Heart left ventricle (tissue), 16 donors: ENCODE measurements at regions not wholly inside any gene's neighbourhood (a gene's known extent, or its start where the extent isn't known, plus 50 kb on each side); places are given as distances from the start of the nearest gene placed in this dataset.
A peak's percentile ranks its signal among the peaks of the same experiment; 100 is the strongest.

Experiments used
- ATAC-seq, 4 donors: fragments of 200-7000 bp; cut with Tn5 transposase; one replicate each; pipeline ENCODE4 v1.9.1; 2020 to 2022; ENCODE audit warnings: moderate library complexity in 4 of 4, mild to moderate bottlenecking in 3 of 4, moderate number of reproducible peaks in 1 of 4
- DNase-seq, 5 donors: peaks; one replicate each; pipeline ENCODE4 v3.0.0-alpha.2; 2020
- H3K27ac ChIP-seq, 12 donors: fragments of 200-600 bp; sonication (generic) in 4 of 12; one replicate each; pipeline versions ENCODE4 v1.5.0 to v1.8.0; 2016 to 2022; ENCODE audit warnings: mild to moderate bottlenecking in 2 of 12
- H3K27me3 ChIP-seq, 9 donors: fragments of 200-600 bp; sonication (generic) in 2 of 9; one replicate each; pipeline versions ENCODE4 v1.5.1 to v1.8.0; 2016 to 2022; ENCODE audit warnings: mild to moderate bottlenecking in 3 of 9
- H3K36me3 ChIP-seq, 9 donors: fragments of 200-600 bp; sonication (generic) in 2 of 9; one replicate each; pipeline versions ENCODE4 v1.5.0 to v1.8.0; 2018 to 2022; ENCODE audit warnings: mild to moderate bottlenecking in 2 of 9
- H3K4me1 ChIP-seq, 12 donors: fragments of 200-600 bp; sonication (generic) in 4 of 12; one replicate each; pipeline versions ENCODE4 v1.5.0 to v1.8.0; 2016 to 2022; ENCODE audit warnings: mild to moderate bottlenecking in 3 of 12
- H3K4me3 ChIP-seq, 12 donors: fragments of 200-600 bp; sonication (generic) in 4 of 12; one replicate each; pipeline versions ENCODE4 v1.5.0 to v1.8.0; 2017 to 2022; ENCODE audit warnings: mild to moderate bottlenecking in 9 of 12, moderate library complexity in 4 of 12
- H3K9me3 ChIP-seq, 12 donors: fragments of 200-600 bp; sonication (generic) in 4 of 12; one replicate each; pipeline versions ENCODE4 v1.5.0 to v1.8.0; 2016 to 2022; ENCODE audit warnings: mild to moderate bottlenecking in 1 of 12
- POLR2A ChIP-seq, 2 donors: fragments of 450-650 bp; IDR thresholded peaks; one replicate each; pipeline ENCODE4 v1.6.1; 2017; ENCODE audit warnings: antibody characterized with exemption in 2 of 2, mild to moderate bottlenecking in 2 of 2, moderate library complexity in 2 of 2
- WGBS, 4 donors: extraction: QIAGEN DNeasy Blood & Tissue Kit in 2 of 4; methylation state at CpG; one replicate each; pipeline versions ENCODE4 v1.1.5 to v1.1.7; 2013 to 2018; 5-methylcytosine and 5-hydroxymethylcytosine counted together
- intact Hi-C, 10 donors: fragments of 100-400 bp; cut with DNase I; formaldehyde crosslinking; loops; one replicate each; pipeline versions ENCODE4 v1.11.1 to v1.14.2; 2022
- TF ChIP-seq, protein P1 (sequence below), 12 donors: fragments of 200-600 bp; sonication (generic) in 4 of 12; IDR thresholded peaks; one replicate each; pipeline versions ENCODE4 v1.5.0 to v1.8.0; 2018 to 2022; ENCODE audit warnings: antibody characterized with exemption in 12 of 12, mild to moderate bottlenecking in 5 of 12
- donor health status: ischemic (EF 13 %, LVEDD 7.1; RV severe dilation, severe dysfunction).
- donor health status: healthy with polysubstance abuse.
- donor health status: DM: no; HTN: yes; CAD: no.
- donor health status: DM: no; HTN: no; CAD: no.
- donor health status: ischemic (EF 25% LVEDD 6.9; RV normal size, moderate dysfunction).
- donor health status: ischemic (EF 25% LVEDD 5.7; RV mildly dilated, moderate dysfunction).
- donor health status: healthy.
- donor health status: DM: yes; HTN: yes; CAD: no.
- donor health status: ischemic (EF 35%, LVEDD 5.7; RV mildly dilated, moderate dysfunction).
- donor health status: nonischemic (EF 11% LVEDD 7.7; RV severe dilation, severe dysfunction).
- donor health status: DM: yes; HTN: yes; CAD: no.
- donor health status: PGD.
- donor health status: ischemic (EF 29% LVEDD 5.4; RV normal size, mild dysfunction).
- donor health status: nonischemic (EF 23%, LVEDD 6.1; RV moderate dilation, normal function).

DNA sequence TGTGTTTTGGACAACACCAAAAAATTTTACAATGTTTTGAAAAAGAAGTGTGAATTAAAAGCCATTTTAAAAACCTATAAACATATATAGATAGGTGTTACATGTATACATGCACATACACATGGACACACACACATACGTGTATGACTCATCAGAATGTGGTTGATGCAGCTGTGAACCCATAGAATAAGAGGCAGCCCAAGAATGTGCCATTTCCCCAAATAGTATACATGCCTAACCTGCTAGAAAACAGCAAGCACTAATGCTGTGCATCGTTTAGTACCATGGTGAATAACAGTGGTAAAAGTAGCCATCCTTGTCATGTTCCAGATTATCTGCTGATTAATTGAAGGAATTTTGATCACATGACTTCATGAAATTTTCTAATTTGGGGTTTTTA is 149.0 kb downstream of the DSEL start:
- ATAC-seq (no peak), DNase-seq (no peak)
- no peaks in the 10 kb centered on the region for H3K36me3 ChIP-seq
- H3K4me3 ChIP-seq: no peak overlapping the region
- 77 to 91% (median 86%) methylated on average over 2 of the region's 2 CpGs for WGBS, 4 donors
- H3K9me3 ChIP-seq: no peaks in the 10 kb centered on the region
- H3K27ac ChIP-seq: no peak overlapping the region
- no peaks in the 10 kb centered on the region for H3K4me1 ChIP-seq
- no peak for TF ChIP-seq POLR2A (IDR thresholded peaks at IDR 0.05)
- TF ChIP-seq, protein P1, sequence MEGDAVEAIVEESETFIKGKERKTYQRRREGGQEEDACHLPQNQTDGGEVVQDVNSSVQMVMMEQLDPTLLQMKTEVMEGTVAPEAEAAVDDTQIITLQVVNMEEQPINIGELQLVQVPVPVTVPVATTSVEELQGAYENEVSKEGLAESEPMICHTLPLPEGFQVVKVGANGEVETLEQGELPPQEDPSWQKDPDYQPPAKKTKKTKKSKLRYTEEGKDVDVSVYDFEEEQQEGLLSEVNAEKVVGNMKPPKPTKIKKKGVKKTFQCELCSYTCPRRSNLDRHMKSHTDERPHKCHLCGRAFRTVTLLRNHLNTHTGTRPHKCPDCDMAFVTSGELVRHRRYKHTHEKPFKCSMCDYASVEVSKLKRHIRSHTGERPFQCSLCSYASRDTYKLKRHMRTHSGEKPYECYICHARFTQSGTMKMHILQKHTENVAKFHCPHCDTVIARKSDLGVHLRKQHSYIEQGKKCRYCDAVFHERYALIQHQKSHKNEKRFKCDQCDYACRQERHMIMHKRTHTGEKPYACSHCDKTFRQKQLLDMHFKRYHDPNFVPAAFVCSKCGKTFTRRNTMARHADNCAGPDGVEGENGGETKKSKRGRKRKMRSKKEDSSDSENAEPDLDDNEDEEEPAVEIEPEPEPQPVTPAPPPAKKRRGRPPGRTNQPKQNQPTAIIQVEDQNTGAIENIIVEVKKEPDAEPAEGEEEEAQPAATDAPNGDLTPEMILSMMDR (IDR thresholded peaks at IDR 0.05): no peak
- no peaks in the 10 kb centered on the region for H3K27me3 ChIP-seq
- intact Hi-C loops: no loop called here

DNA sequence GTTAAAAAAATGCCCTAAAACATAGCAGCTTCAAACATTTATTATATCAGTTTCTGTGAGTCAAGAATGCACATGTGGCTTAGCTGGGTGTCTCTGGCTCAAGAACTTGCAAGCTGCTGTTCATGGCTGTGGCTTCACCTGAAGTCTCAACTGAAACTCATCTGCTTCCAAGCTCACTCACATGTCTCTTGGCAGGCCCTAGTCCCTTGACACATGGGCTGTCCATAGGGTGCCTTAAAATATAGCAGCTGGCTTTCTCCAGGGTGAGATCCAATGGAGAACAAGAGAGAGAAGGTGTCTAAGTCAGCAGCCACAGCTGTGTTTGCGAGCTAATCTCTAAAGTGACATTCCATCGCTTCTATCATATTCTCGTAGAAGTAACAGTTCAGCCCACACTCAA is 152.8 kb downstream of the DSEL start:
- H3K4me3 ChIP-seq: no peak overlapping the region
- peak in 2 of 5 donors; percentile 30 to 31 for DNase-seq
- no peaks in the 10 kb centered on the region for H3K9me3 ChIP-seq
- H3K27ac ChIP-seq: no peak overlapping the region
- no peak for TF ChIP-seq POLR2A (IDR thresholded peaks at IDR 0.05)
- TF ChIP-seq, protein P1 (IDR thresholded peaks at IDR 0.05): no peak
- H3K4me1 ChIP-seq: peaks cover 0 to 4% (median 0%) of the 10 kb centered on the region in 12 donors
- intact Hi-C loops: no loop called here
- peak in 1 of 4 donors; percentile 49 for ATAC-seq
- H3K36me3 ChIP-seq: no peaks in the 10 kb centered on the region
- H3K27me3 ChIP-seq: no peaks in the 10 kb centered on the region
- WGBS, 4 donors: 45 to 59% (median 53%) methylated on average over 3 of the region's 3 CpGs

DNA sequence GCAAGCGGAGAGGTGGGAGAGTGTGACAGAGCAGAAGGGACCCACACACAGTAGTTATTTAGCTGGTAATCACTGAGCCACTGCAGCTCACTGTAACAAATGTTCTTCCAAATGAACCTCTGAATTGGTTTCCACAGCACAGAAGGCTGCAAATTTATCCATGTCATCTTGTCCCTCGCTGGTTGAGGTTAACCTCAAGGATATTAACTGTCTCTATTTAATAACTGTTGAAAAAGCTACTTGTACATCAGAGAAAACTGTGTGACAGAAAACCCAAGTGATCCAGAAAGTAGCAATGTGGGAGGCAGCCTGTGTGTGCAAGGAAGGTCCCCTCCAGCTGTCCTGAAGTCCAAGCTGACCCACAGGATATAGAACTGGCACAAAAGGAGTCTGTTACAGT is 153.6 kb downstream of the DSEL start:
- TF ChIP-seq, protein P1 (IDR thresholded peaks at IDR 0.05): no peak
- TF ChIP-seq POLR2A (IDR thresholded peaks at IDR 0.05): no peak
- WGBS, 4 donors: 77 to 91% (median 79%) methylated on average over 2 of the region's 2 CpGs

DNA sequence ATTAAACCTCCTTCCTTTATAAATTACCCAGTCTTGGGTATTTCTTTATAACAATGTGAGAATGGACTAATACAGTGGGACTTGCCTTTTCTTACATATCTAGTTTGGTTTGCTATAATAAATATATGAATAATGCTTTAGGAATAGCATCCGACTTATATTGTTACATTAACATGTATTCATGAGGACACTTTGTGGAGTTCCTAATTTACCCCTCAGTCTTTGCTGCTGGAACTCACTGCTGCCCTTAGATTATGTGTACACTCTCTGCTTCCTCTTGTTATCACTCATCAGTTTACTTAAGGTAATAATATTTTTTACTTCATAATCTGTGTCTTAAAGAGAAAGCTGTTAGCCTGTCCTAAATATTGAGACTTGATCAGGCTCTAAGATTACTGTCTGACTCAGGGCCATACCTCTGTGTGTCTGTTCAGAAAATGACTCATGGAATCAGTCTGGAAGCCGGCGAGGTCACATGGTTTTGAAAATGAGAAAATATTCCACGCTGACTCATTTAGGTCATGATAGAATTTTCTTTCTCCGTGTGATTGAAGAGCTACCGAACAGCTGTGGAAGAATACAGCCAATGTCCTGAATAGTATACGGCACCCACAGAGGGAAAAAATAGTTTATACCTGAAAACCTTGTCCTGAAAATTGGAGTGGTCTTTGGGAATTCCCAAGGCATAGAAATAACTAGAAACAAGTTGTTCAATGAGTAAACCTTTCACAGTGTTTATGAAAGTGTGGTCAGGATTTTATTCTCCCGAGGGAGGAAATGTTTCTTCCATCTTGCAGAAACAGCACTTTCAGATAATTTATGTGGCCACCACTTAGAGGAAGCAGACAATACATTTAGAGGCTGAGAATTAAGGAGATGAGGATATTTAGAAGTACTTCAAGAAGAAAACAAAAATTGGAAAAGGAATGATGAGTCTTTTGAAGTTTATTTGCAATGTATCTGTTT is 156.4 kb downstream of the DSEL start:
- H3K27ac ChIP-seq: peak overlapping the region; percentile 25 to 73 (median 46)
- no peaks in the 10 kb centered on the region for H3K36me3 ChIP-seq
- H3K27me3 ChIP-seq: no peaks in the 10 kb centered on the region
- WGBS, 4 donors: 41 to 50% (median 41%) methylated on average over 8 of the region's 8 CpGs
- H3K9me3 ChIP-seq: no peaks in the 10 kb centered on the region
- ATAC-seq (peak; percentile 77 to 96 (median 90)), DNase-seq (peak in 4 of 5 donors; percentile 32 to 40 (median 34))
- H3K4me1 ChIP-seq: peaks cover 0 to 4% (median 0%) of the 10 kb centered on the region in 12 donors
- intact Hi-C loops: no loop called here
- H3K4me3 ChIP-seq: peak overlapping the region in 5 of 12 donors; percentile 16 to 39 (median 34)
- TF ChIP-seq, protein P1 (IDR thresholded peaks at IDR 0.05): no peak
- no peak for TF ChIP-seq POLR2A (IDR thresholded peaks at IDR 0.05)

More for the DNA sequence above, 153.6 kb downstream of the DSEL start:
- Histone ChIP-seq H3K9me3 (no peaks in the 10 kb centered on the region), H3K27me3 (no peaks in the 10 kb centered on the region), H3K4me3 (no peak overlapping the region), H3K4me1 (peaks cover 0 to 4% (median 0%) of the 10 kb centered on the region in 12 donors), H3K27ac (no peak overlapping the region), H3K36me3 (no peaks in the 10 kb centered on the region)
- intact Hi-C loops: no loop called here
- ATAC-seq: no peak
- DNase-seq: no peak
